H1 (cell line): ENCODE measurements at regions not wholly inside any gene's neighbourhood (a gene's known extent, or its start where the extent isn't known, plus 50 kb on each side); places are given as distances from the start of the nearest gene placed in this dataset.

Experiments
- CTCF ChIA-PET: fragments of 300-600 bp; sonication (Branson Sonifier 250); formaldehyde crosslinking; loops from one replicate; lab custom pipeline; 2021; ENCODE audit not compliant: partially characterized antibody; lab: Charles Lee
- POLR2A ChIA-PET: fragments of 300-600 bp; sonication (Branson Sonifier 250); formaldehyde crosslinking; loops from one replicate; lab custom pipeline; 2021; ENCODE audit warnings: inconsistent platforms; ENCODE audit not compliant: partially characterized antibody; lab: Charles Lee
- DNase-seq, 2 experiments: peaks; one replicate each; pipeline versions ENCODE4 v3.0.0 to v3.0.0-alpha.2; 2010 to 2022; ENCODE audit warnings: low spot score in 2 of 2, low read depth in 1 of 2, mixed read lengths in 1 of 2
- FAIRE-seq: peaks from 2 replicates; lab custom pipeline; 2011; peaks lifted over from hg19 to GRCh38; lab: Jason Lieb, UNC
- H2AFZ ChIP-seq: 2 replicates; pipeline ENCODE4 v1.8.1; 2012; ENCODE audit warnings: low read length, inconsistent platforms
- H2AK5ac ChIP-seq: 2 replicates; pipeline ENCODE4 v1.6.1; 2013; ENCODE audit warnings: low read depth, low read length
- H2BK120ac ChIP-seq: replicated peaks from 2 replicates; pipeline ENCODE3; 2013; ENCODE audit warnings: low read depth, low read length, inconsistent platforms
- H2BK12ac ChIP-seq: 2 replicates; pipeline ENCODE4 v1.6.1; 2013; ENCODE audit warnings: low read depth, low read length
- H2BK15ac ChIP-seq: 2 replicates; pipeline ENCODE4 v1.6.1; 2013; ENCODE audit warnings: low read length
- H2BK20ac ChIP-seq: 2 replicates; pipeline ENCODE4 v1.6.1; 2013; ENCODE audit warnings: low read length
- H2BK5ac ChIP-seq: 2 replicates; pipeline ENCODE4 v1.6.1; 2013; ENCODE audit warnings: low read depth, low read length
- H3K14ac ChIP-seq: 2 replicates; pipeline ENCODE4 v1.6.1; 2013; ENCODE audit warnings: inconsistent platforms; ENCODE audit not compliant: insufficient read length
- H3K18ac ChIP-seq: 2 replicates; pipeline ENCODE4 v1.6.1; 2013; ENCODE audit warnings: low read length; ENCODE audit errors: extremely low read depth
- H3K23ac ChIP-seq: 2 replicates; pipeline ENCODE4 v1.6.1; 2013; ENCODE audit warnings: inconsistent platforms; ENCODE audit not compliant: insufficient read length
- H3K23me2 ChIP-seq: 2 replicates; pipeline ENCODE4 v1.6.1; 2013; ENCODE audit warnings: low read depth, low read length
- H3K27ac ChIP-seq: 2 replicates; pipeline ENCODE4 v1.6.1; 2011; ENCODE audit warnings: low read depth, low read length, inconsistent platforms
- H3K27me3 ChIP-seq, 4 experiments: replicated peaks in 1 of 4; 1 replicate in 1 of 4; 2 replicates in 3 of 4; pipeline versions ENCODE4 v1.6.1 to v1.8.1; 2011 to 2013; ENCODE audit warnings: low read length in 3 of 4, mild to moderate bottlenecking in 3 of 4, inconsistent platforms in 2 of 4, mixed read lengths in 2 of 4, moderate library complexity in 1 of 4; ENCODE audit not compliant: control insufficient read depth in 3 of 4, insufficient read depth in 3 of 4; ENCODE audit errors: extremely low read depth in 1 of 4
- H3K36me3 ChIP-seq, 4 experiments: 2 replicates each; pipeline versions ENCODE4 v1.6.1 to v1.8.1; 2011 to 2013; ENCODE audit warnings: mild to moderate bottlenecking in 4 of 4, low read length in 3 of 4, moderate library complexity in 2 of 4, control low read depth in 1 of 4, inconsistent platforms in 1 of 4; ENCODE audit not compliant: insufficient read depth in 4 of 4, control insufficient read depth in 2 of 4
- H3K4ac ChIP-seq: replicated peaks from 2 replicates; pipeline ENCODE3; 2013; ENCODE audit warnings: low read length, low read depth, mixed read lengths, inconsistent platforms; ENCODE audit not compliant: insufficient read length
- H3K4me1 ChIP-seq, 4 experiments: replicated peaks in 1 of 4; 1 replicate in 1 of 4; 2 replicates in 3 of 4; pipeline versions ENCODE4 v1.6.1 to v1.8.1; 2011 to 2013; ENCODE audit warnings: low read length in 3 of 4, inconsistent platforms in 2 of 4, mixed read lengths in 1 of 4; ENCODE audit not compliant: insufficient read depth in 4 of 4, control insufficient read depth in 3 of 4
- H3K4me2 ChIP-seq, 2 experiments: 2 replicates each; pipeline versions ENCODE4 v1.6.1 to v1.8.1; 2011 to 2013; ENCODE audit warnings: low read depth in 2 of 2, low read length in 2 of 2, control low read depth in 1 of 2, inconsistent platforms in 1 of 2, mild to moderate bottlenecking in 1 of 2; ENCODE audit not compliant: insufficient read depth in 1 of 2
- H3K4me3 ChIP-seq, 4 experiments: fragments of 200-600, 300-600 bp in 1 of 4; sonication (generic), shearing (Covaris generic), sonication (Bioruptor Twin) in 1 of 4; 2 replicates each; pipeline versions ENCODE4 v1.5.1 to v1.8.1; 2011 to 2016; ENCODE audit warnings: low read length in 4 of 4, low read depth in 3 of 4, control low read depth in 2 of 4, inconsistent platforms in 2 of 4, mild to moderate bottlenecking in 2 of 4, mixed read lengths in 1 of 4, moderate library complexity in 1 of 4; ENCODE audit not compliant: insufficient read depth in 2 of 4; ENCODE audit errors: extremely low read depth in 1 of 4
- H3K56ac ChIP-seq: replicated peaks from 2 replicates; pipeline ENCODE3; 2013; ENCODE audit warnings: low read depth, mild to moderate bottlenecking, mixed read lengths, low read length, inconsistent platforms; ENCODE audit not compliant: insufficient read length
- H3K79me1 ChIP-seq: 2 replicates; pipeline ENCODE4 v1.6.1; 2013; ENCODE audit warnings: low read depth, low read length, control low read depth
- H3K79me2 ChIP-seq, 2 experiments: 2 replicates each; pipeline versions ENCODE4 v1.6.1 to v1.8.1; 2012 to 2013; ENCODE audit warnings: low read length in 2 of 2, mild to moderate bottlenecking in 2 of 2, inconsistent platforms in 1 of 2; ENCODE audit not compliant: insufficient read depth in 2 of 2, control insufficient read depth in 1 of 2
- H3K9ac ChIP-seq, 4 experiments: replicated peaks in 1 of 4; 1 replicate in 1 of 4; 2 replicates in 3 of 4; pipeline versions ENCODE4 v1.6.1 to v1.8.1; 2011 to 2013; ENCODE audit warnings: low read depth in 3 of 4, low read length in 3 of 4, control low read depth in 2 of 4, mild to moderate bottlenecking in 2 of 4, moderate library complexity in 2 of 4, inconsistent platforms in 1 of 4; ENCODE audit errors: extremely low read depth in 1 of 4
- H3K9me3 ChIP-seq, 2 experiments: 2 replicates each; pipeline versions ENCODE4 v1.6.1 to v1.8.1; 2012 to 2013; ENCODE audit warnings: mild to moderate bottlenecking in 2 of 2, moderate library complexity in 2 of 2, control low read depth in 1 of 2, inconsistent platforms in 1 of 2, low read depth in 1 of 2, low read length in 1 of 2, mixed read lengths in 1 of 2; ENCODE audit not compliant: insufficient read depth in 2 of 2
- H4K20me1 ChIP-seq, 2 experiments: replicated peaks in 1 of 2; 2 replicates each; pipeline versions ENCODE3 to v1.8.1; 2011 to 2013; ENCODE audit warnings: inconsistent platforms in 2 of 2, low read length in 2 of 2, mild to moderate bottlenecking in 1 of 2; ENCODE audit not compliant: insufficient read depth in 2 of 2, control insufficient read depth in 1 of 2
- H4K5ac ChIP-seq: 2 replicates; pipeline ENCODE4 v1.6.1; 2013; ENCODE audit warnings: low read length, low read depth, mixed read lengths, inconsistent platforms; ENCODE audit not compliant: insufficient read length
- H4K8ac ChIP-seq: 2 replicates; pipeline ENCODE4 v1.8.0; 2013; ENCODE audit warnings: mild to moderate bottlenecking, moderate library complexity, low read length, inconsistent platforms; ENCODE audit not compliant: insufficient read depth; ENCODE audit errors: extremely low read depth
- H4K91ac ChIP-seq: replicated peaks from 2 replicates; pipeline ENCODE3; 2013; ENCODE audit warnings: low read length, mixed read lengths, inconsistent platforms; ENCODE audit not compliant: insufficient read length
- CTCF ChIP-seq, 3 experiments: IDR thresholded peaks; 1 replicate in 2 of 3; 2 replicates in 1 of 3; pipeline versions ENCODE4 v1.5.1 to v1.6.1; 2011; ENCODE audit warnings: low read length in 3 of 3, mild to moderate bottlenecking in 3 of 3, inconsistent platforms in 2 of 3, low read depth in 1 of 3, moderate library complexity in 1 of 3; ENCODE audit not compliant: insufficient read depth in 1 of 3; ENCODE audit errors: control extremely low read depth in 1 of 3
- GABPA ChIP-seq: IDR thresholded peaks from 2 replicates; pipeline ENCODE4 v1.6.1; 2011; ENCODE audit warnings: mild to moderate bottlenecking, low read length, moderate library complexity, borderline replicate concordance; ENCODE audit not compliant: insufficient read depth
- RAD21 ChIP-seq, 2 experiments: IDR thresholded peaks in 1 of 2; conservative IDR thresholded peaks in 1 of 2; 2 replicates each; pipeline ENCODE4 v1.6.1; 2011; ENCODE audit warnings: low read depth in 2 of 2, low read length in 2 of 2, improper control_type of control experiment in 1 of 2, inconsistent platforms in 1 of 2, mild to moderate bottlenecking in 1 of 2, moderate library complexity in 1 of 2
- WGBS, 2 experiments: shearing (Covaris generic) in 1 of 2; methylation state at CpG; one replicate each; pipeline versions ENCODE4 v1.1.6 to v1.1.7; 2013 to 2015; ENCODE audit warnings: low lambda C conversion rate in 2 of 2, mixed read lengths in 2 of 2, inconsistent platforms in 1 of 2, low coverage in 1 of 2, missing lambda C conversion rate in 1 of 2; ENCODE audit not compliant: insufficient replicate concordance in 2 of 2, insufficient coverage in 1 of 2, insufficient read length in 1 of 2; ENCODE audit errors: extremely low coverage in 1 of 2, missing lambda C conversion rate in 1 of 2; 5-methylcytosine and 5-hydroxymethylcytosine counted together

GRCh38 chr3:178915365-178915764 is 156.2 kb downstream of the ZMAT3 start:
- no peak overlapping the region for H2BK15ac ChIP-seq
- DNase-seq (no peak), FAIRE-seq (no peak)
- no peaks in the 10 kb centered on the region for H3K79me1 ChIP-seq
- no peak overlapping the region for H3K56ac ChIP-seq
- peak overlapping the region; percentile 56; the same call in 1 of the 2 replicates for H2AFZ ChIP-seq
- no peak overlapping the region for H3K9ac ChIP-seq
- H3K79me2 ChIP-seq: no peaks in the 10 kb centered on the region
- H3K36me3 ChIP-seq: no peaks in the 10 kb centered on the region
- H2BK20ac ChIP-seq: no peak overlapping the region
- no peak overlapping the region; the same call in 1 of the 2 replicates for H3K18ac ChIP-seq
- H4K8ac ChIP-seq: no peak overlapping the region
- TF ChIP-seq RAD21 (IDR thresholded peaks at IDR 0.05 in 1 of 2, conservative IDR thresholded peaks at IDR 0.05 in 1 of 2; ENCODE audit: low read depth in 2 of 2, low read length in 2 of 2): peak; percentile 34 to 37
- TF ChIP-seq GABPA: no peak
- peak; percentile 21 to 44 (median 34) for TF ChIP-seq CTCF (IDR thresholded peaks at IDR 0.05; ENCODE audit: control extremely low read depth in 1 of 3, insufficient read depth in 1 of 3, low read depth in 1 of 3, low read length in 3 of 3)
- TF ChIP-seq, all 59 proteins: peak for 2
- H3K23ac ChIP-seq: no peak overlapping the region
- H3K23me2 ChIP-seq: peaks cover 2% of the 10 kb centered on the region; the same call in 1 of the 2 replicates
- 0 out of 2 replicates have a peak overlapping the region, but pooled peaks have one; percentile 35 for H2BK5ac ChIP-seq
- CTCF ChIA-PET: interaction anchor here (0.7 to 2.0 kb wide), 3 partner anchors 9 to 440 kb away, joined by 3 to 10 read pairs (median 5); no protein-coding TSS in a partner anchor
- WGBS, 2 experiments: 90% methylated on average over 2 of the region's 2 CpGs; no CpG with 5 or more reads in 1 of the 2 experiments
- H2BK120ac ChIP-seq: no peak overlapping the region
- 0 out of 2 replicates have a peak overlapping the region, but pooled peaks have one; percentile 50 for H2BK12ac ChIP-seq
- no peak overlapping the region for H3K4ac ChIP-seq
- H4K5ac ChIP-seq: no peak overlapping the region
- H2AK5ac ChIP-seq: no peak overlapping the region
- H3K27ac ChIP-seq: no peak overlapping the region
- POLR2A ChIA-PET: no interaction called here
- no peak overlapping the region for H4K91ac ChIP-seq
- no peak overlapping the region for H3K4me3 ChIP-seq
- H3K14ac ChIP-seq: no peak overlapping the region
- H3K4me2 ChIP-seq: no peak overlapping the region
- no peaks in the 10 kb centered on the region for H3K4me1 ChIP-seq
- no peaks in the 10 kb centered on the region for H3K27me3 ChIP-seq
- no peaks in the 10 kb centered on the region for H3K9me3 ChIP-seq
- H4K20me1 ChIP-seq: no peaks in the 10 kb centered on the region
